ENCODE measurements at regions not wholly inside any gene's neighbourhood (a gene's known extent, or its start where the extent isn't known, plus 50 kb on each side); places are given as distances from the start of the nearest gene placed in this dataset.
"Not testable (repeated sequence)": the region's sequence is repeated elsewhere in the genome, so short reads cannot be mapped to it uniquely, and the experiment has no call there.

- Histone ChIP-seq H3K4me1 (peaks cover 38% of the 10 kb centered on the region), H3K9me3 (no peaks in the 10 kb centered on the region), H3K27me3 (replicated peaks; ENCODE audit: control insufficient read depth, insufficient read depth, low read length) (no peaks in the 10 kb centered on the region), H3K4me3 (ENCODE audit: low read depth, low read length) (no peak overlapping the region), H3K36me3 (ENCODE audit: control insufficient read depth, insufficient read depth, low read length) (no peaks in the 10 kb centered on the region)
- Mint-ChIP-seq H3K27ac (ENCODE audit: unreplicated experiment) (peak overlapping the region; percentile 58), H3K9me3 (ENCODE audit: unreplicated experiment) (peaks cover 9% of the 10 kb centered on the region), H3K27me3 (ENCODE audit: insufficient read depth, unreplicated experiment) (no peaks in the 10 kb centered on the region), H3K4me3 (ENCODE audit: unreplicated experiment) (peak overlapping the region; percentile 19), H3K4me1 (ENCODE audit: low read depth, unreplicated experiment) (peaks cover 39% of the 10 kb centered on the region), H3K36me3 (ENCODE audit: insufficient read depth, unreplicated experiment) (no peaks in the 10 kb centered on the region)
- no peak for TF ChIP-seq CTCF (IDR thresholded peaks at IDR 0.05; ENCODE audit: insufficient read depth in 1 of 2, low read depth in 1 of 2, low read length in 1 of 2, severe bottlenecking in 1 of 2, unreplicated experiment in 1 of 2)
- ChIA-PET POLR2A (no interaction called here), CTCF (interaction anchor here (0.5 to 0.6 kb wide), 2 partner anchors 80 to 846 kb away, joined by 3 to 4 read pairs; no protein-coding TSS in a partner anchor)
- peak; percentile 37 to 73 for DNase-seq
- BruUV-seq (replicated peaks) = no TSS peak
- intact Hi-C loops (cut with micrococcal nuclease; ENCODE audit: unreplicated experiment) = no loop called here
Measured at GRCh38 chr11:110355011-110355744, 58.8 kb upstream of the RDX start.

- no peaks in the 10 kb centered on the region for H3K9me3 ChIP-seq
- intact Hi-C loops (cut with micrococcal nuclease; ENCODE audit: unreplicated experiment) = loop anchor here (1.0 kb wide), 5 partner anchors 9 to 59 kb away; no protein-coding TSS in a partner anchor
- Mint-ChIP-seq H3K36me3 (ENCODE audit: insufficient read depth, unreplicated experiment) (no peaks in the 10 kb centered on the region), H3K27me3 (ENCODE audit: insufficient read depth, unreplicated experiment) (no peaks in the 10 kb centered on the region), H3K4me3 (ENCODE audit: unreplicated experiment) (peak overlapping the region; percentile 29), H3K27ac (ENCODE audit: unreplicated experiment) (peak overlapping the region; percentile 73), H3K9me3 (ENCODE audit: unreplicated experiment) (peaks cover 10% of the 10 kb centered on the region), H3K4me1 (ENCODE audit: low read depth, unreplicated experiment) (peaks cover 43% of the 10 kb centered on the region)
- ChIA-PET CTCF (interaction anchor here (0.7 to 1.1 kb wide), 2 partner anchors 61 to 69 kb away, joined by 3 read pairs; partner anchors contain the start of gene RDX), POLR2A (interaction anchor here (1.0 kb wide), 1 partner anchor 61 kb away, joined by 3 read pairs; the partner anchor contains the start of gene RDX)
- no peaks in the 10 kb centered on the region for H3K36me3 ChIP-seq (ENCODE audit: control insufficient read depth, insufficient read depth, low read length)
- no peak overlapping the region for H3K4me3 ChIP-seq (ENCODE audit: low read depth, low read length)
- no peak for TF ChIP-seq CTCF (IDR thresholded peaks at IDR 0.05; ENCODE audit: insufficient read depth in 1 of 2, low read depth in 1 of 2, low read length in 1 of 2, severe bottlenecking in 1 of 2, unreplicated experiment in 1 of 2)
- DNase-seq = peak; percentile 77 to 86
- H3K27me3 ChIP-seq (replicated peaks; ENCODE audit: control insufficient read depth, insufficient read depth, low read length) = no peaks in the 10 kb centered on the region
- BruUV-seq (replicated peaks) = TSS peak; percentile 89
- H3K4me1 ChIP-seq = peaks cover 38% of the 10 kb centered on the region
Measured at GRCh38 chr11:110356762-110357671, 60.6 kb upstream of the RDX start.

DNA sequence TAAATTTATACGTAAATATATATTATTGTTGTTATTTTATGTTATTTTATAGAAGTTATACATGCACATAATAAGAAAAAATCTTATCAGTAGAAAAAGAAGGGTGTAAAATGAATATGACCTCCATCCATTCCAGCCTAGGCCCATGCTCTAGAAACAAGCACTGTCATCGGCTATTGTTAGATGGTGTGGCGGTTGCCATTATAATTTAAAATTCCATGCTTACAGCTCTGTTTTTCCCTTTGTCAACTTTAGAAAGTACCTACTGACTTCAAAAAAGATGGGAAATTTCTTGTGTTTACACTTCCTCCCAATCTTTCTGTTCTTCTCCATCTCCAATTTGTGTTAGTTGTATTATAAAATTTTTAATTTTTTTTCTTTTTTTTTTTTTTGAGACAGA is 61.9 kb upstream of the RDX start:
- Mint-ChIP-seq H3K9me3 (ENCODE audit: unreplicated experiment) (peaks cover 10% of the 10 kb centered on the region), H3K27ac (ENCODE audit: unreplicated experiment) (no peak overlapping the region), H3K4me1 (ENCODE audit: low read depth, unreplicated experiment) (peaks cover 53% of the 10 kb centered on the region), H3K4me3 (ENCODE audit: unreplicated experiment) (no peak overlapping the region), H3K27me3 (ENCODE audit: insufficient read depth, unreplicated experiment) (no peaks in the 10 kb centered on the region), H3K36me3 (ENCODE audit: insufficient read depth, unreplicated experiment) (no peaks in the 10 kb centered on the region)
- ChIA-PET POLR2A (interaction anchor here (0.7 to 1.0 kb wide), 2 partner anchors 9 to 62 kb away, joined by 3 to 7 read pairs; partner anchors contain the start of gene RDX), CTCF (interaction anchor here (1.1 kb wide), 1 partner anchor 62 kb away, joined by 3 read pairs; the partner anchor contains the start of gene RDX)
- intact Hi-C loops (cut with micrococcal nuclease; ENCODE audit: unreplicated experiment) = no loop called here
- no peak for TF ChIP-seq CTCF (IDR thresholded peaks at IDR 0.05; ENCODE audit: insufficient read depth in 1 of 2, low read depth in 1 of 2, low read length in 1 of 2, severe bottlenecking in 1 of 2, unreplicated experiment in 1 of 2)
- H3K36me3 ChIP-seq (ENCODE audit: control insufficient read depth, insufficient read depth, low read length) = no peaks in the 10 kb centered on the region
- H3K4me3 ChIP-seq (ENCODE audit: low read depth, low read length) = no peak overlapping the region
- no TSS peak for BruUV-seq (replicated peaks)
- H3K9me3 ChIP-seq = no peaks in the 10 kb centered on the region
- H3K4me1 ChIP-seq = peaks cover 44% of the 10 kb centered on the region
- no peak for DNase-seq
- H3K27me3 ChIP-seq (replicated peaks; ENCODE audit: control insufficient read depth, insufficient read depth, low read length) = no peaks in the 10 kb centered on the region

GRCh38 chr11:110360781-110361408 is 64.5 kb upstream of the RDX start:
- BruUV-seq (replicated peaks); H3K27ac Mint-ChIP-seq (ENCODE audit: unreplicated experiment); POLR2A ChIA-PET; H3K36me3 ChIP-seq (ENCODE audit: control insufficient read depth, insufficient read depth, low read length); H3K9me3 Mint-ChIP-seq (ENCODE audit: unreplicated experiment); H3K4me3 ChIP-seq (ENCODE audit: low read depth, low read length); DNase-seq; H3K4me3 Mint-ChIP-seq (ENCODE audit: unreplicated experiment); H3K27me3 Mint-ChIP-seq (ENCODE audit: insufficient read depth, unreplicated experiment); H3K9me3 ChIP-seq; H3K36me3 Mint-ChIP-seq (ENCODE audit: insufficient read depth, unreplicated experiment); CTCF ChIA-PET; H3K27me3 ChIP-seq (replicated peaks; ENCODE audit: control insufficient read depth, insufficient read depth, low read length); intact Hi-C loops (cut with micrococcal nuclease; ENCODE audit: unreplicated experiment): not testable (repeated sequence)
- H3K4me1 Mint-ChIP-seq (ENCODE audit: low read depth, unreplicated experiment) = peaks cover 53% of the 10 kb centered on the region
- H3K4me1 ChIP-seq = peaks cover 41% of the 10 kb centered on the region
